Sigmoid colon (tissue), 6 donors: ENCODE measurements at regions not wholly inside any gene's neighbourhood (a gene's known extent, or its start where the extent isn't known, plus 50 kb on each side); places are given as distances from the start of the nearest gene placed in this dataset.
"Not testable (repeated sequence)": the region's sequence is repeated elsewhere in the genome, so short reads cannot be mapped to it uniquely, and the experiment has no call there.

Source experiments
- DNase-seq: peaks from one replicate; pipeline ENCODE4 v3.0.0-alpha.2; 2019
- H3K27ac ChIP-seq, 4 donors: fragments of 200-600 bp; sonication (generic); one replicate each; pipeline ENCODE4 v1.5.1; 2016 to 2019; ENCODE audit warnings: mild to moderate bottlenecking in 1 of 4
- H3K27me3 ChIP-seq, 3 donors: fragments of 200-600 bp; sonication (generic); one replicate each; pipeline ENCODE4 v1.5.1; 2019; ENCODE audit warnings: mild to moderate bottlenecking in 1 of 3
- H3K36me3 ChIP-seq, 4 donors: fragments of 200-600 bp; sonication (generic); one replicate each; pipeline ENCODE4 v1.5.1; 2016 to 2019
- H3K4me1 ChIP-seq, 4 donors: fragments of 200-600 bp; sonication (generic); one replicate each; pipeline ENCODE4 v1.5.1; 2017 to 2019
- H3K4me3 ChIP-seq, 4 donors: fragments of 200-600 bp; sonication (generic); one replicate each; pipeline ENCODE4 v1.5.1; 2017 to 2019; ENCODE audit warnings: mild to moderate bottlenecking in 2 of 4, moderate library complexity in 1 of 4
- H3K9me3 ChIP-seq, 4 donors: fragments of 200-600 bp in 3 of 4; sonication (generic) in 3 of 4; one replicate each; pipeline versions ENCODE4 v1.5.1 to v1.6.1; 2013 to 2019
- CTCF ChIP-seq, 4 experiments: fragments of 450-650 bp in 3 of 4; fragments of 200-600 bp in 1 of 4; IDR thresholded peaks; one replicate each; pipeline ENCODE4 v1.5.1; 2016 to 2019; ENCODE audit warnings: antibody characterized with exemption in 4 of 4, mild to moderate bottlenecking in 3 of 4, moderate library complexity in 2 of 4
- EP300 ChIP-seq, 4 donors: sonication (generic); formaldehyde crosslinking; IDR thresholded peaks; one replicate each; pipeline ENCODE4 v1.6.1; 2017; ENCODE audit warnings: antibody characterized with exemption in 4 of 4
- POLR2A ChIP-seq, 2 donors: fragments of 450-650 bp; IDR thresholded peaks; one replicate each; pipeline ENCODE4 v1.6.1; 2016; ENCODE audit warnings: antibody characterized with exemption in 2 of 2, mild to moderate bottlenecking in 2 of 2, moderate library complexity in 2 of 2
- POLR2AphosphoS5 ChIP-seq, 4 donors: sonication (generic); formaldehyde crosslinking; IDR thresholded peaks; one replicate each; pipeline ENCODE4 v1.6.1; 2017; ENCODE audit warnings: antibody characterized with exemption in 4 of 4
- WGBS, 2 donors: extraction: QIAGEN DNeasy Blood & Tissue Kit; methylation state at CpG; one replicate each; pipeline ENCODE4 v1.1.7; 2013; 5-methylcytosine and 5-hydroxymethylcytosine counted together
- intact Hi-C: fragments of 100-400 bp; cut with DNase I; formaldehyde crosslinking; loops from one replicate; pipeline ENCODE4 v1.15.1; 2023
- donor health status: healthy with polysubstance abuse.
- donor health status: healthy.

GRCh38 chr2:125330133-125330532 is 1305.0 kb downstream of the CNTNAP5 start:
- DNase-seq: no peak
- TF ChIP-seq EP300 (IDR thresholded peaks at IDR 0.05): no peak
- no peak for TF ChIP-seq POLR2AphosphoS5 (IDR thresholded peaks at IDR 0.05)
- TF ChIP-seq POLR2A (IDR thresholded peaks at IDR 0.05): no peak
- no peak for TF ChIP-seq CTCF (IDR thresholded peaks at IDR 0.05)

GRCh38 chr2:125341353-125341752 is 1314.6 kb upstream of the GYPC start:
- H3K4me1 ChIP-seq: no peaks in the 10 kb centered on the region
- WGBS, 2 donors: 17 to 61% methylated on average over 5 of the region's 5 CpGs
- H3K9me3 ChIP-seq: no peaks in the 10 kb centered on the region
- no peak overlapping the region for H3K27ac ChIP-seq
- intact Hi-C loops: no loop called here
- no peak for DNase-seq
- TF ChIP-seq CTCF (IDR thresholded peaks at IDR 0.05): no peak
- no peak for TF ChIP-seq POLR2A (IDR thresholded peaks at IDR 0.05)
- TF ChIP-seq EP300 (IDR thresholded peaks at IDR 0.05): no peak
- TF ChIP-seq POLR2AphosphoS5 (IDR thresholded peaks at IDR 0.05): no peak
- H3K4me3 ChIP-seq: no peak overlapping the region
- H3K27me3 ChIP-seq: no peaks in the 10 kb centered on the region
- H3K36me3 ChIP-seq: no peaks in the 10 kb centered on the region

More at GRCh38 chr2:125330133-125330532, 1305.0 kb downstream of the CNTNAP5 start:
- H3K27ac ChIP-seq: no peak overlapping the region
- H3K27me3 ChIP-seq: no peaks in the 10 kb centered on the region
- no peaks in the 10 kb centered on the region for H3K4me1 ChIP-seq
- H3K9me3 ChIP-seq: no peaks in the 10 kb centered on the region
- no peak overlapping the region for H3K4me3 ChIP-seq
- intact Hi-C loops: no loop called here
- no peaks in the 10 kb centered on the region for H3K36me3 ChIP-seq

- H3K4me3 ChIP-seq, H3K9me3 ChIP-seq, DNase-seq, H3K27ac ChIP-seq, intact Hi-C loops, H3K27me3 ChIP-seq, H3K36me3 ChIP-seq, H3K4me1 ChIP-seq: not testable (repeated sequence)
- WGBS, 2 donors: 95 to 97% methylated on average over 12 of the region's 12 CpGs
These were observed 1302.4 kb upstream of the GYPC start for GRCh38 chr2:125353542-125353941.

GRCh38 chr2:125364192-125364983 is 1291.6 kb upstream of the GYPC start:
- no peaks in the 10 kb centered on the region for H3K9me3 ChIP-seq
- WGBS, 2 donors: 82 to 88% methylated on average over 2 of the region's 2 CpGs
- no peak for TF ChIP-seq POLR2A (IDR thresholded peaks at IDR 0.05)
- TF ChIP-seq EP300 (IDR thresholded peaks at IDR 0.05): no peak
- no peak for TF ChIP-seq POLR2AphosphoS5 (IDR thresholded peaks at IDR 0.05)
- TF ChIP-seq CTCF (IDR thresholded peaks at IDR 0.05): no peak

GRCh38 chr2:125364984-125365265 is 1291.0 kb upstream of the GYPC start:
- no peaks in the 10 kb centered on the region for H3K9me3 ChIP-seq
- no peak for TF ChIP-seq CTCF (IDR thresholded peaks at IDR 0.05)
- no peak for TF ChIP-seq POLR2AphosphoS5 (IDR thresholded peaks at IDR 0.05)
- TF ChIP-seq EP300 (IDR thresholded peaks at IDR 0.05): no peak
- no peak for TF ChIP-seq POLR2A (IDR thresholded peaks at IDR 0.05)
- 89 to 96% methylated on average over 1 of the region's 1 CpG for WGBS, 2 donors
- H3K27ac ChIP-seq: no peak overlapping the region
- H3K27me3 ChIP-seq: no peaks in the 10 kb centered on the region
- intact Hi-C loops: no loop called here
- no peaks in the 10 kb centered on the region for H3K4me1 ChIP-seq
- no peak for DNase-seq
- H3K36me3 ChIP-seq: no peaks in the 10 kb centered on the region
- H3K4me3 ChIP-seq: no peak overlapping the region

More at GRCh38 chr2:125364192-125364983, 1291.6 kb upstream of the GYPC start:
- H3K4me1 ChIP-seq: no peaks in the 10 kb centered on the region
- no peak for DNase-seq
- no peaks in the 10 kb centered on the region for H3K36me3 ChIP-seq
- H3K4me3 ChIP-seq: no peak overlapping the region
- no peak overlapping the region for H3K27ac ChIP-seq
- H3K27me3 ChIP-seq: no peaks in the 10 kb centered on the region
- intact Hi-C loops: no loop called here
